Activated CD4-positive, alpha-beta memory T cell treated with anti-CD3 and anti-CD28 coated beads for 36 hours (primary cell): ENCODE measurements at regions not wholly inside any gene's neighbourhood (a gene's known extent, or its start where the extent isn't known, plus 50 kb on each side); places are given as distances from the start of the nearest gene placed in this dataset.
"Not testable (repeated sequence)": the region's sequence is repeated elsewhere in the genome, so short reads cannot be mapped to it uniquely, and the experiment has no call there.

Experiments
- CTCF ChIA-PET: fragments of 350-600 bp; sonication (Branson Sonifier 250); formaldehyde crosslinking; loops from one replicate; lab custom pipeline; 2021; ENCODE audit warnings: antibody characterized with exemption, inconsistent platforms; lab: Charles Lee
- POLR2A ChIA-PET: fragments of 350-600 bp; sonication (Branson Sonifier 250); formaldehyde crosslinking; loops from one replicate; lab custom pipeline; 2021; ENCODE audit warnings: antibody characterized with exemption; lab: Charles Lee
- DNase-seq: peaks from one replicate; pipeline ENCODE4 v3.0.0-alpha.2; 2020
- H3K27ac Mint-ChIP-seq: one replicate; pipeline ENCODE4 v1.8.0; 2021; ENCODE audit warnings: mixed read lengths
- H3K27me3 Mint-ChIP-seq: one replicate; pipeline ENCODE4 v1.8.0; 2021; ENCODE audit warnings: mixed read lengths
- H3K36me3 Mint-ChIP-seq: one replicate; pipeline ENCODE4 v1.8.0; 2021; ENCODE audit warnings: mixed read lengths
- H3K4me1 Mint-ChIP-seq: one replicate; pipeline ENCODE4 v1.8.0; 2021; ENCODE audit warnings: low read depth, mixed read lengths
- H3K4me3 Mint-ChIP-seq: one replicate; pipeline ENCODE4 v1.8.0; 2021; ENCODE audit warnings: mild to moderate bottlenecking, mixed read lengths
- H3K9me3 Mint-ChIP-seq: one replicate; pipeline ENCODE4 v1.8.0; 2021; ENCODE audit warnings: mixed read lengths
- intact Hi-C: fragments of 100-400 bp; cut with micrococcal nuclease; formaldehyde crosslinking; loops from one replicate; pipeline ENCODE4 v1.15.1; 2023

- Mint-ChIP-seq H3K4me1 (no peaks in the 10 kb centered on the region), H3K9me3 (no peaks in the 10 kb centered on the region), H3K36me3 (no peaks in the 10 kb centered on the region), H3K27me3 (peaks cover 16% of the 10 kb centered on the region), H3K4me3 (no peak overlapping the region), H3K27ac (no peak overlapping the region)
- intact Hi-C loops, result no loop called here
- DNase-seq, result no peak
- POLR2A ChIA-PET, result no interaction called here
- CTCF ChIA-PET, result no interaction called here
Measured at GRCh38 chr18:47696870-47697269, 233.6 kb downstream of the SMAD2 start.

- Mint-ChIP-seq H3K9me3 (no peaks in the 10 kb centered on the region), H3K27ac (no peak overlapping the region), H3K4me3 (no peak overlapping the region), H3K4me1 (no peaks in the 10 kb centered on the region), H3K27me3 (peaks cover 5% of the 10 kb centered on the region), H3K36me3 (no peaks in the 10 kb centered on the region)
- intact Hi-C loops, result no loop called here
- POLR2A ChIA-PET, result no interaction called here
- no peak for DNase-seq
- CTCF ChIA-PET, result no interaction called here
Measured at GRCh38 chr18:47691611-47692010, 238.8 kb downstream of the SMAD2 start.

- H3K27me3 Mint-ChIP-seq, H3K9me3 Mint-ChIP-seq, H3K4me1 Mint-ChIP-seq, H3K36me3 Mint-ChIP-seq, DNase-seq, intact Hi-C loops, H3K4me3 Mint-ChIP-seq, POLR2A ChIA-PET, H3K27ac Mint-ChIP-seq, CTCF ChIA-PET: not testable (repeated sequence)
Measured at GRCh38 chr18:47690778-47691177, 239.7 kb downstream of the SMAD2 start.

- H3K9me3 Mint-ChIP-seq, result no peaks in the 10 kb centered on the region
- intact Hi-C loops, result no loop called here
Measured at GRCh38 chr18:47689371-47689770, 241.1 kb downstream of the SMAD2 start.

GRCh38 chr18:47686806-47687205 lies 243.7 kb downstream of the SMAD2 start:
- H3K36me3 Mint-ChIP-seq, result no peaks in the 10 kb centered on the region
- ChIA-PET CTCF (no interaction called here), POLR2A (no interaction called here)
- peaks cover 5% of the 10 kb centered on the region for H3K27me3 Mint-ChIP-seq
- no peaks in the 10 kb centered on the region for H3K4me1 Mint-ChIP-seq
- no peak overlapping the region for H3K4me3 Mint-ChIP-seq
- H3K9me3 Mint-ChIP-seq, result no peaks in the 10 kb centered on the region
- no peak for DNase-seq
- intact Hi-C loops, result no loop called here
- no peak overlapping the region for H3K27ac Mint-ChIP-seq

More at GRCh38 chr18:47689371-47689770, 241.1 kb downstream of the SMAD2 start:
- POLR2A ChIA-PET, result no interaction called here
- no peak for DNase-seq
- no peak overlapping the region for H3K27ac Mint-ChIP-seq
- H3K27me3 Mint-ChIP-seq, result peaks cover 8% of the 10 kb centered on the region
- no peak overlapping the region for H3K4me3 Mint-ChIP-seq
- H3K36me3 Mint-ChIP-seq, result no peaks in the 10 kb centered on the region
- CTCF ChIA-PET, result interaction anchor here (1.3 kb wide), 1 partner anchor 60 kb away, joined by 4 read pairs; no protein-coding TSS in a partner anchor
- H3K4me1 Mint-ChIP-seq, result no peaks in the 10 kb centered on the region

- H3K27ac Mint-ChIP-seq, result no peak overlapping the region
- ChIA-PET POLR2A (no interaction called here), CTCF (interaction anchor here (0.7 kb wide), 1 partner anchor 63 kb away, joined by 3 read pairs; no protein-coding TSS in a partner anchor)
- no peak for DNase-seq
- intact Hi-C loops, result no loop called here
- no peaks in the 10 kb centered on the region for H3K4me1 Mint-ChIP-seq
- H3K36me3 Mint-ChIP-seq, result no peaks in the 10 kb centered on the region
- H3K9me3 Mint-ChIP-seq, result no peaks in the 10 kb centered on the region
- peaks cover 5% of the 10 kb centered on the region for H3K27me3 Mint-ChIP-seq
- H3K4me3 Mint-ChIP-seq, result no peak overlapping the region
Measured at GRCh38 chr18:47683774-47684173, 246.7 kb downstream of the SMAD2 start.

- H3K9me3 Mint-ChIP-seq, result no peaks in the 10 kb centered on the region
- H3K27ac Mint-ChIP-seq, result no peak overlapping the region
- ChIA-PET POLR2A (no interaction called here), CTCF (no interaction called here)
- intact Hi-C loops, result no loop called here
- H3K4me3 Mint-ChIP-seq, result no peak overlapping the region
- peaks cover 5% of the 10 kb centered on the region for H3K27me3 Mint-ChIP-seq
- H3K4me1 Mint-ChIP-seq, result no peaks in the 10 kb centered on the region
- H3K36me3 Mint-ChIP-seq, result no peaks in the 10 kb centered on the region
- DNase-seq, result no peak
Measured at GRCh38 chr18:47682876-47683275, 247.6 kb downstream of the SMAD2 start.

GRCh38 chr18:47680488-47680887 lies 250.0 kb downstream of the SMAD2 start:
- ChIA-PET CTCF (no interaction called here), POLR2A (no interaction called here)
- no peaks in the 10 kb centered on the region for H3K4me1 Mint-ChIP-seq
- intact Hi-C loops, result no loop called here
- no peaks in the 10 kb centered on the region for H3K9me3 Mint-ChIP-seq
- no peak for DNase-seq
- no peak overlapping the region for H3K4me3 Mint-ChIP-seq
- H3K27me3 Mint-ChIP-seq, result peaks cover 3% of the 10 kb centered on the region
- no peak overlapping the region for H3K27ac Mint-ChIP-seq
- H3K36me3 Mint-ChIP-seq, result no peaks in the 10 kb centered on the region

- Mint-ChIP-seq H3K27ac (no peak overlapping the region), H3K4me3 (no peak overlapping the region), H3K9me3 (no peaks in the 10 kb centered on the region), H3K36me3 (no peaks in the 10 kb centered on the region), H3K27me3 (no peaks in the 10 kb centered on the region), H3K4me1 (no peaks in the 10 kb centered on the region)
- ChIA-PET CTCF (no interaction called here), POLR2A (no interaction called here)
- intact Hi-C loops, result no loop called here
- DNase-seq, result no peak
Measured at GRCh38 chr18:47679864-47680263, 250.6 kb downstream of the SMAD2 start.

- Mint-ChIP-seq H3K9me3 (no peaks in the 10 kb centered on the region), H3K27me3 (no peaks in the 10 kb centered on the region), H3K4me1 (no peaks in the 10 kb centered on the region), H3K4me3 (no peak overlapping the region), H3K27ac (no peak overlapping the region), H3K36me3 (no peaks in the 10 kb centered on the region)
- intact Hi-C loops, result no loop called here
- DNase-seq, result no peak
- CTCF ChIA-PET, result interaction anchor here (1.4 kb wide), 1 partner anchor 9 kb away, joined by 4 read pairs; no protein-coding TSS in a partner anchor
- POLR2A ChIA-PET, result no interaction called here
Measured at GRCh38 chr18:47677952-47678351, 252.5 kb downstream of the SMAD2 start.

GRCh38 chr18:47669815-47670214 lies 260.6 kb downstream of the SMAD2 start:
- Mint-ChIP-seq H3K9me3 (no peaks in the 10 kb centered on the region), H3K4me1 (no peaks in the 10 kb centered on the region), H3K36me3 (no peaks in the 10 kb centered on the region), H3K27me3 (peaks cover 11% of the 10 kb centered on the region), H3K4me3 (no peak overlapping the region), H3K27ac (no peak overlapping the region)
- CTCF ChIA-PET, result no interaction called here
- intact Hi-C loops, result no loop called here
- no peak for DNase-seq
- POLR2A ChIA-PET, result no interaction called here

GRCh38 chr18:47658498-47658897 lies 272.0 kb downstream of the SMAD2 start:
- ChIA-PET POLR2A (no interaction called here), CTCF (no interaction called here)
- intact Hi-C loops, result no loop called here
- Mint-ChIP-seq H3K27ac (no peak overlapping the region), H3K9me3 (peaks cover 5% of the 10 kb centered on the region), H3K4me1 (no peaks in the 10 kb centered on the region), H3K36me3 (no peaks in the 10 kb centered on the region), H3K4me3 (no peak overlapping the region), H3K27me3 (no peaks in the 10 kb centered on the region)
- no peak for DNase-seq

GRCh38 chr18:47654988-47655387 lies 275.5 kb downstream of the SMAD2 start:
- intact Hi-C loops, result no loop called here
- DNase-seq, result no peak
- Mint-ChIP-seq H3K4me1 (no peaks in the 10 kb centered on the region), H3K36me3 (no peaks in the 10 kb centered on the region), H3K4me3 (no peak overlapping the region), H3K27ac (no peak overlapping the region), H3K27me3 (peaks cover 9% of the 10 kb centered on the region), H3K9me3 (peaks cover 3% of the 10 kb centered on the region)
- CTCF ChIA-PET, result no interaction called here
- POLR2A ChIA-PET, result no interaction called here
